Neuronal stem cell (in vitro differentiated cells): ENCODE measurements at regions not wholly inside any gene's neighbourhood (a gene's known extent, or its start where the extent isn't known, plus 50 kb on each side); places are given as distances from the start of the nearest gene placed in this dataset.

Source experiments
- DNase-seq: peaks from one replicate; pipeline ENCODE4 v3.0.0-alpha.2; 2013; ENCODE audit warnings: low spot score
- H2AFZ ChIP-seq: one replicate; pipeline ENCODE4 v1.6.1; 2013; ENCODE audit warnings: mild to moderate bottlenecking, low read length, inconsistent platforms
- H2AK5ac ChIP-seq: 2 replicates; pipeline ENCODE4 v1.6.1; 2013; ENCODE audit warnings: low read depth, mild to moderate bottlenecking, inconsistent platforms, low read length, moderate library complexity, mixed read lengths
- H2BK120ac ChIP-seq: 2 replicates; pipeline ENCODE4 v1.6.1; 2013; ENCODE audit warnings: low read depth, mild to moderate bottlenecking, inconsistent platforms, low read length, moderate library complexity, mixed read lengths
- H2BK12ac ChIP-seq: one replicate; pipeline ENCODE4 v1.6.1; 2013; ENCODE audit warnings: low read length, inconsistent platforms
- H2BK15ac ChIP-seq: 2 replicates; pipeline ENCODE4 v1.6.1; 2013; ENCODE audit warnings: mild to moderate bottlenecking, low read length, inconsistent platforms, mixed read lengths
- H2BK5ac ChIP-seq: one replicate; pipeline ENCODE4 v1.6.1; 2013; ENCODE audit warnings: inconsistent platforms, mild to moderate bottlenecking, low read length, moderate library complexity
- H3K14ac ChIP-seq: one replicate; pipeline ENCODE4 v1.6.1; 2013; ENCODE audit warnings: low read length, inconsistent platforms
- H3K18ac ChIP-seq: 2 replicates; pipeline ENCODE4 v1.6.1; 2013; ENCODE audit warnings: low read length, inconsistent platforms
- H3K23ac ChIP-seq: 2 replicates; pipeline ENCODE4 v1.6.1; 2013; ENCODE audit warnings: low read depth, mild to moderate bottlenecking, mixed read lengths, low read length, inconsistent platforms; ENCODE audit not compliant: poor library complexity
- H3K27ac ChIP-seq: replicated peaks from 3 replicates; pipeline ENCODE4 v1.5.1; 2013; ENCODE audit warnings: low read length, inconsistent platforms
- H3K27me3 ChIP-seq, 3 experiments: 2 replicates each; pipeline ENCODE4 v1.6.1; 2013; ENCODE audit warnings: low read length in 3 of 3, mild to moderate bottlenecking in 2 of 3, inconsistent platforms in 1 of 3, low read depth in 1 of 3, mixed read lengths in 1 of 3, moderate library complexity in 1 of 3; ENCODE audit not compliant: control insufficient read depth in 3 of 3, insufficient read depth in 3 of 3
- H3K36me3 ChIP-seq, 2 donors: replicated peaks in 1 of 2; 2 replicates each; pipeline ENCODE4 v1.6.1; 2013; ENCODE audit warnings: low read length in 2 of 2; ENCODE audit not compliant: control insufficient read depth in 2 of 2, insufficient read depth in 2 of 2
- H3K4ac ChIP-seq: 2 replicates; pipeline ENCODE4 v1.6.1; 2013; ENCODE audit warnings: inconsistent platforms, mild to moderate bottlenecking, low read length, moderate library complexity
- H3K4me1 ChIP-seq, 2 donors: 1 replicate in 1 of 2; 2 replicates in 1 of 2; pipeline ENCODE4 v1.6.1; 2013; ENCODE audit warnings: low read length in 2 of 2, low read depth in 1 of 2; ENCODE audit not compliant: control insufficient read depth in 2 of 2, insufficient read depth in 1 of 2
- H3K4me2 ChIP-seq: one replicate; pipeline ENCODE4 v1.6.1; 2013; ENCODE audit warnings: mild to moderate bottlenecking, low read length, inconsistent platforms; ENCODE audit not compliant: insufficient read depth, poor library complexity, severe bottlenecking
- H3K4me3 ChIP-seq, 2 donors: 2 replicates each; pipeline ENCODE4 v1.5.1; 2013; ENCODE audit warnings: low read length in 2 of 2, mild to moderate bottlenecking in 2 of 2, inconsistent platforms in 1 of 2, moderate library complexity in 1 of 2
- H3K79me1 ChIP-seq: one replicate; pipeline ENCODE4 v1.6.1; 2013; ENCODE audit warnings: low read depth, mild to moderate bottlenecking, inconsistent platforms, low read length, moderate library complexity
- H3K9ac ChIP-seq: one replicate; pipeline ENCODE4 v1.6.1; 2013; ENCODE audit warnings: mild to moderate bottlenecking, low read depth, low read length, inconsistent platforms; ENCODE audit not compliant: poor library complexity
- H3K9me3 ChIP-seq, 2 donors: replicated peaks in 1 of 2; 2 replicates each; pipeline versions ENCODE3 to v1.6.1; 2013; ENCODE audit warnings: low read length in 2 of 2, mild to moderate bottlenecking in 2 of 2, inconsistent platforms in 1 of 2, low read depth in 1 of 2, mixed read lengths in 1 of 2, moderate library complexity in 1 of 2; ENCODE audit not compliant: control insufficient read depth in 2 of 2, insufficient read depth in 1 of 2
- H4K8ac ChIP-seq: one replicate; pipeline ENCODE4 v1.6.1; 2013; ENCODE audit warnings: low read depth, mild to moderate bottlenecking, inconsistent platforms, low read length, moderate library complexity
- H4K91ac ChIP-seq: one replicate; pipeline ENCODE4 v1.6.1; 2013; ENCODE audit warnings: low read length, low read depth, mild to moderate bottlenecking, inconsistent platforms; ENCODE audit not compliant: poor library complexity
- WGBS, 2 donors: extraction: QIAGEN DNeasy Blood & Tissue Kit; methylation state at CpG; one replicate each; pipeline ENCODE4 v1.1.7; 2013; ENCODE audit warnings: missing lambda C conversion rate in 2 of 2, mixed read lengths in 1 of 2; ENCODE audit not compliant: insufficient read length in 2 of 2, insufficient replicate concordance in 1 of 2; ENCODE audit errors: extremely low coverage in 2 of 2; 5-methylcytosine and 5-hydroxymethylcytosine counted together

GRCh38 chrX:137483554-137483953 lies 82.4 kb upstream of the ZIC3 start:
- Histone ChIP-seq H3K14ac (no peak overlapping the region), H3K4ac (no peak overlapping the region), H3K4me3 (no peak overlapping the region), H2AK5ac (no peak overlapping the region), H2BK5ac (no peak overlapping the region), H2BK12ac (no peak overlapping the region), H2BK120ac (no peak overlapping the region), H3K27ac (no peak overlapping the region), H3K4me2 (no peak overlapping the region), H2AFZ (no peak overlapping the region), H3K79me1 (no peaks in the 10 kb centered on the region), H3K23ac (no peak overlapping the region), H4K91ac (no peak overlapping the region), H3K9ac (no peak overlapping the region), H3K4me1 (no peaks in the 10 kb centered on the region), H3K18ac (no peak overlapping the region), H4K8ac (no peak overlapping the region), H3K36me3 (no peaks in the 10 kb centered on the region), H3K27me3 (no peaks in the 10 kb centered on the region), H2BK15ac (no peak overlapping the region), H3K9me3 (no peaks in the 10 kb centered on the region)
- DNase-seq, result no peak

GRCh38 chrX:137482136-137482535 lies 83.8 kb upstream of the ZIC3 start:
- Histone ChIP-seq H2BK15ac (no peak overlapping the region), H3K9ac (no peak overlapping the region), H2BK5ac (no peak overlapping the region), H3K4ac (no peak overlapping the region), H3K4me3 (no peak overlapping the region), H4K8ac (no peak overlapping the region), H3K27me3 (peaks cover 0 to 2% (median 0%) of the 10 kb centered on the region in 3 experiments), H3K23ac (no peak overlapping the region), H3K14ac (no peak overlapping the region), H3K18ac (no peak overlapping the region), H2BK120ac (no peak overlapping the region), H2AK5ac (no peak overlapping the region), H3K9me3 (no peaks in the 10 kb centered on the region), H3K79me1 (no peaks in the 10 kb centered on the region), H4K91ac (no peak overlapping the region), H2BK12ac (no peak overlapping the region), H3K27ac (no peak overlapping the region), H3K4me2 (no peak overlapping the region), H3K36me3 (no peaks in the 10 kb centered on the region), H3K4me1 (no peaks in the 10 kb centered on the region), H2AFZ (no peak overlapping the region)
- no peak for DNase-seq
- no CpG with 5 or more reads among the region's 2 CpGs for WGBS, 2 donors

GRCh38 chrX:137479386-137479785 lies 86.5 kb upstream of the ZIC3 start:
- no peak overlapping the region for H4K91ac ChIP-seq
- H3K27me3 ChIP-seq, result peaks cover 0 to 2% (median 0%) of the 10 kb centered on the region in 3 experiments
- H3K4me1 ChIP-seq, result no peaks in the 10 kb centered on the region
- H3K23ac ChIP-seq, result no peak overlapping the region
- no peak overlapping the region for H3K4me3 ChIP-seq
- no peak overlapping the region for H2BK12ac ChIP-seq
- H3K14ac ChIP-seq, result no peak overlapping the region
- no CpG with 5 or more reads among the region's 2 CpGs for WGBS, 2 donors
- no peak overlapping the region for H3K4me2 ChIP-seq
- H2BK120ac ChIP-seq, result no peak overlapping the region
- no peak overlapping the region for H4K8ac ChIP-seq
- no peak overlapping the region for H3K4ac ChIP-seq
- no peaks in the 10 kb centered on the region for H3K9me3 ChIP-seq
- no peak overlapping the region for H3K27ac ChIP-seq
- H3K36me3 ChIP-seq, result no peaks in the 10 kb centered on the region
- DNase-seq, result no peak
- H2AFZ ChIP-seq, result no peak overlapping the region
- H2AK5ac ChIP-seq, result no peak overlapping the region
- no peak overlapping the region for H2BK15ac ChIP-seq
- no peak overlapping the region for H3K9ac ChIP-seq
- H2BK5ac ChIP-seq, result no peak overlapping the region
- H3K79me1 ChIP-seq, result no peaks in the 10 kb centered on the region
- no peak overlapping the region for H3K18ac ChIP-seq

- H3K4me3 ChIP-seq, result no peak overlapping the region
- H2AFZ ChIP-seq, result no peak overlapping the region
- no peak overlapping the region for H2BK15ac ChIP-seq
- H2BK5ac ChIP-seq, result no peak overlapping the region
- no peak overlapping the region for H3K4me2 ChIP-seq
- H3K27ac ChIP-seq, result no peak overlapping the region
- H3K4me1 ChIP-seq, result no peaks in the 10 kb centered on the region
- H3K4ac ChIP-seq, result no peak overlapping the region
- H3K79me1 ChIP-seq, result no peaks in the 10 kb centered on the region
- no peak overlapping the region for H2AK5ac ChIP-seq
- no peak overlapping the region for H3K14ac ChIP-seq
- H3K27me3 ChIP-seq, result no peaks in the 10 kb centered on the region
- no peak overlapping the region for H3K9ac ChIP-seq
- H3K36me3 ChIP-seq, result no peaks in the 10 kb centered on the region
- no peak overlapping the region for H3K23ac ChIP-seq
- no peak overlapping the region for H2BK120ac ChIP-seq
- H2BK12ac ChIP-seq, result no peak overlapping the region
- no CpG with 5 or more reads among the region's 24 CpGs for WGBS, 2 donors
- no peak for DNase-seq
- H3K18ac ChIP-seq, result no peak overlapping the region
- H4K8ac ChIP-seq, result no peak overlapping the region
- H4K91ac ChIP-seq, result no peak overlapping the region
- H3K9me3 ChIP-seq, result no peaks in the 10 kb centered on the region
Measured at GRCh38 chrX:137441711-137442110, 124.2 kb upstream of the ZIC3 start.
